ENCODE measurements at regions not wholly inside any gene's neighbourhood (a gene's known extent, or its start where the extent isn't known, plus 50 kb on each side); places are given as distances from the start of the nearest gene placed in this dataset.
"Not testable (repeated sequence)": the region's sequence is repeated elsewhere in the genome, so short reads cannot be mapped to it uniquely, and the experiment has no call there.

- not testable (repeated sequence) for DNase-seq
Observed at GRCh38 chr15:21174761-21175160, 265.5 kb downstream of the POTEB3 start.

- not testable (repeated sequence) for DNase-seq
Observed at GRCh38 chr15:21151203-21151966, 285.3 kb upstream of the POTEB2 start.

DNA sequence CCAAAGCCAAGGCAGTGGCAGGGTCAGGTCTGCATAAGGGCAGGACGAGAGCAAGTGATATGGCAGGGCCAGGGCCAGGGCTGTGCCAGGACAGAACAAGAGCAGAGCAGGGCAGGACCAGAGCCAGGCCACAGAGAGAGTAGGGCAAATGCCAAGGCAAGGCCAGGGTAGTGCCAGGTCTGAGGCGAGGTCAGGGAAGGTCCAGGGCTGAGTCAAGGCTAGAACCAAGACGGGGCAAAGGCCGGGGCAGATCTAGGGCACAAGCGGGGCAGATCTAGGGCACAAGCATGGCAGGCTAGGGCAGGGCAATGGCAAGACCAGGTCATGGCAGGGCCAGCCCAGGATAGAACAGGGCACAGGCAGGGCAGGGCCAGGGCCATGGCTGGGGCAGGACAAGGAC, 282.0 kb upstream of the POTEB2 start:
- DNase-seq = not testable (repeated sequence)

GRCh38 chr15:21133893-21134292, 267.8 kb upstream of the POTEB2 start:
- DNase-seq = not testable (repeated sequence)

GRCh38 chr15:21112271-21113053, 246.3 kb upstream of the POTEB2 start:
- not testable (repeated sequence) for DNase-seq

DNA sequence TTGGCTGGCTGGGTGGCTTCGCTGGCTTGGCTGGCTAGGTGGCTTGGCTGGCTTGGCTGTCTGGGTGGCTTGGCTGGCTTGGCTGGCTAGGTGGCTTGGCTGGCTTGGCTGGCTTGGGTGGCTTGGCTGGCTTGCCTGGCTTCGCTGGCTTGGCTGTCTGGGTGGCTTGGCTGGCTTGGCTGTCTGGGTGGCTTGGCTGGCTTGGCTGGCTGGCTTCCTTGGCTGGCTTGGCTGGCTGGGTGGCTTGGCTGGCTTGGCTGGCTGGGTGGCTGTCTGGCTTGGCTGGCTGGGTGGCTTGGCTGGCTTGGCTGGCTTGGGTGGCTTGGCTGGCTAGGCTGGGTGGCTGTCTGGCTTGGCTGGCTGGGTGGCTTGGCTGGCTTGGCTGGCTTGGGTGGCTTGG, 245.7 kb upstream of the POTEB2 start:
- DNase-seq = not testable (repeated sequence)

- DNase-seq = not testable (repeated sequence)
Observed at GRCh38 chr15:21111172-21111571, 245.1 kb upstream of the POTEB2 start.

DNA sequence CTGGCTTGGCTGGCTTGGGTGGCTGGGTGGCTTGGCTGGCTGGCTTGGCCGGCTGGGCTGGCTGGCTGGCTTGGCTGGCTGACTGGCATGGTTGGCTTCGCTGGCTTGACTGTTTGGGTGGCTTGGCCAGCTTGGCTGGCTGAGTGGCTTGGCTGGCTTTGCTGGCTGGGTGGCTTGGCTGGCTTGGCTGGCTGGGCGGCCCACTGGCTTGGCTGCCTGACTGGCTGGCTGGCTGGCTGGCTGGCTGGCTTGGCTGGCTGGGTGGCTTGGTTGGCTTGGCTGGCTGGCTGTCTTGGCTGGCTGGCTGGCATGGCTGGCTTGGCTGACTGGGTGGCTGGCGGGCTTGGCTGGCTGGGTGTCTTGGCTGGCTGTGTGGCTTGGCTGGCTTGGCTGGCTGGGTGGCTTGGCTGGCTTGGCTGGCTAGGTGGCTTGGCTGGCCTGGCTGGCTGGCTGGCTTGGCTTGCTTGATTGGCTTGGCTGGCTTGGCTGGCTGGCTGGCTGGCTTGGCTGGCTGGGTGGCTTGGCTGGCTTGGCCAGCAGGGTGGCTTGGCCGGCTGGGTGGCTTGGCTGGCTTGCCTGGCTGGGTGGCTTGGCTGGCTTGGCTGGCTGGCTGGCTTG, 244.2 kb upstream of the POTEB2 start:
- DNase-seq = peak; percentile 24

DNA sequence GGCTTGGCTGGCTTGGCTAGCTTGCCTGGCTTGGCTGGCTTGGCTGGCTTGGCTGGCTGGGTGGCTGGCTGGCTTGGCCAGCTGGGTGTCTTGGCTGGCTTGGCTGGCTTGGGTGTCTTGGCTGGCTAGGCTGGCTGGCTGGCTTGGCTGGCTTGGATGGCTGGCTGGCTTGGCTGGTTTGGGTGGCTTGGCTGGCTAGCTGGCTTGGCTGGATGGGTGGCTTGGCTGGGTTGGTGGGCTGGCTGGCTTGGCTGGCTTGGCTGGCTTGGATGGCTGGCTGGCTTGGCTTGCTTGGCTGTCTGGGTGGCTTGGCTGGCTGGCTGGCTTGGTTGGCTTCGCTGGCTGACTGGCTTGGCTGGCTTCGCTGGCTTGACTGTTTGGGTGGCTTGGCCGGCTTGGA, 242.3 kb upstream of the POTEB2 start:
- DNase-seq = not testable (repeated sequence)

DNA sequence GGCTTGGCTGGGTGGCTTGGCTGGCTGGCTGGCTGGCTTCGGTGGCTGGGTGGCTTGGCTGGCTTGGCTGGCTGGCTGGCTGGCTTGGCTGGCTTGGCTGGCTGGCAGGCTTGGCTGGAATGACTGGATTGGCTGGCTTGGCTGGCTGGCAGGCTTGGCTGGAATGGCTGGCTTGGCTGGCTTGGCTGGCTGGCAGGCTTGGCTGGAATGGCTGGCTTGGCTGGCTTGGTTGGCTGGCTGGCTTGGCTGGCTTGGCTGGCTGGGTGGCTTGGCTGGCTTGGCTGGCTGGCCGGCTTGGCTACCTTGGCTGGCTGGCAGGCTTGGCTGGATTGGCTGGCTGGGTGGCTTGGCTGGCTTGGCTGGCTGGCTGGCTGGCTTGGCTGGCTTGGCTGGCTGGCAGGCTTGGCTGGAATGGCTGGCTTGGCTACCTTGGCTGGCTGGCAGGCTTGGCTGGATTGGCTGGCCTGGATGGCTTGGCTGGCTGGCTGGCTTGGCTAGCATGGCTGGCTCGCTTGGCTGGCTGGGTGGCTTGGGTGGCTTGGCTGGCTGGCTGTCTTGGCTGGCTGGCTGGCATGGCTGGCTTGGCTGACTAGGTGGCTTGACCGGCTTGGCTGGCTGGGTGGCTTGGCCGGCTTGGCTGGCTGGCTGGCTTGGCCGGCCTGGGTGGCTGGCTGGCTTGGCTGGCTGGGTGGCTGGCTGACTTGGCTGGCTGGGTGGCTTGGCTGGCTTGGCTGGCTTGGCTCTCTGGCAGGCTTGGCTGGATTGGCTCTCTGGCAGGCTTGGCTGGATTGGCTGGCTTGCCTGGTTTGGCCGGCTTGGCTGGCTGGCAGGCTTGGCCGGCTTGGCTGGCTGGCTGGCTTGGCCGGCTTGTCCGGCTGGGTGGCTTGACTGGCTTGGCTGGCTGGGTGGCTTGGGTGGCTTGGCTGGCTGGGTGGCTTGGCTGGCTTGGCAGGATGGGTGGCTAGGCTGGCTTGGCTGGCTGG, 241.6 kb upstream of the POTEB2 start:
- peak; percentile 16 for DNase-seq

DNA sequence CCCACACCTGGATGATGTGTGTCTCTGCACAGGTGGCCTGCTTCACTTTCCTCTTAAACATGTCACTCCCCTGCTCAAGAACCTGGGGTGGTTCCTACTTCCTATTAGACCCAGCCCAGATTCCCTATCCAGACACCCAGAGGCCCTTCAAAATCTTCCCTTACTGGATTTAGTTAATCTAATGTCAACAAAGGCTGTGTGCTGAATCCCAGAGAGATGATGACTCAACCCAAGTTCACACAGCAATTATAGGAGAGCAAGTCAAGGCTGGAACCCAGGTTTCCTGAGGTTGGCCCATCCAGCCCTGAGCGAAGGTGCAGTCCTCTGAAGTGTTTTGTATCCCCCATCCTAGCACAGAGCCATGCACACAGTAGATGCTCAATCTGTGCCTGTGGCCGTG, 230.5 kb upstream of the POTEB2 start:
- not testable (repeated sequence) for DNase-seq

- not testable (repeated sequence) for DNase-seq
Observed at GRCh38 chr15:21079544-21079943, 213.4 kb upstream of the POTEB2 start.

DNA sequence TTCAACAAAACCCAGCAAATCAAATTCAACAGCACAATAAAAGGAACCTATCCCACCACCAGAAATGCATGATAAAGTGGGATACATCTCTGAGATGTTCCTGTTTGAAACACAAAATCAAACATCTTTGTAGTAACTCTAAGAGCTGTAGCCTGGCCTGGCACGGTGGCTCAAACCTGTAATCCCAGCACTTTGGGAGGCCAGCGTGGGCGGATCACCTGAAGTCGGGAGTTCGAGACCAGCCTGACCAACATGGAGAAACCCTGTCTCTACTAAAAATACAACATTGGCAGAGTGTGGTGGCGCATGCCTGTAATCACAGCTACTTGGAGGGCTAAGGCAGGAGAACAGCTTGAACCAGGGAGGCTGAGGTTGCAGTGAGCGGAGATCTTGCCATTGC, 202.8 kb upstream of the POTEB2 start:
- DNase-seq = not testable (repeated sequence)

GRCh38 chr15:21063512-21063911, 197.4 kb upstream of the POTEB2 start:
- DNase-seq = not testable (repeated sequence)

DNA sequence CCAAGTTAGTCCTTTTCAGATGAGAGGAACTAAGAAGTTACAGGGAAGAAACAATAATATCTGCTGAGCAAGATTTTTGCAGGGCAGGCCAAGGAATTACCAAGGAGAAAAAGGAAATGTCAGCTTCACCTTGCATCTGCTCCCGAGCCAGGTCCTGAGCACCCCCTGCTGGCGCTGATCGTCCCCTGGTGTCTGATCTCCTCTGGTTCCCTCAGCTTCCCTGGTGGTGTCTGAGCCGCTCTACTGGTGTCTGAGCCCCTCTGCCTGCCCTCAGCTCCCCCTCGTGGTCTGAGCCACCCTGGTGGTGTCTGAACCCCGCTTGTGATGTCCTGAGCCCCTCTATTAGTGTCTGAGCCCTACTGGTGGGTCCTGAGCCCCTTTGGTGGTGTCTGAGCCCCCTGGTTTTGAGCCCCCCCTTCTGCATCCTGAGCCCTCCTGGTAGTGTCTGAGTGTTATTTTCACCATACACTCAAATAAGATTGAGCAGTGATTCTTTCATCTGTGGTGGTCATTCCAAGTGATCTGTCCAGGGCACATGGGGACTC, 196.6 kb upstream of the POTEB2 start:
- not testable (repeated sequence) for DNase-seq

- DNase-seq = not testable (repeated sequence)
Observed at GRCh38 chr15:21051866-21052265, 185.8 kb upstream of the POTEB2 start.

DNA sequence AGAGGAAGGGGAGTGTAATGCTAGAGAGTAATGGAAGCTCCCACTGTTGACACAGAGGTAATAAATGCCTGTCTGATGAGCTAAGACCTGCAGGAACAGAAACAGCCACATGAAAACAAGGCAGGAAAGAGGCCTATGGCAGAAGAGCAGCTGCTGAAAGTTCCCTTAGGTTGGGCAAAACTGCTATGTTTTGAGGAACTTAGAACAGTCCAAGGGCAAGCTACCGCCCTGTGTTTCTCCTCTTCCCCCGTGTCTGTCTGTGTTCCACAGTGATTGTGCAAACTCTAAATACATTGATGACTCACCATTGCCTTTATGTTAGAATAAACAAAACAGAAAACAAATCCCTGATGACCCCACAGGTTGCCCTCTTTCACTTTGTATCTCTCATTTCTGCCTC, 165.6 kb upstream of the POTEB2 start:
- not testable (repeated sequence) for DNase-seq

DNA sequence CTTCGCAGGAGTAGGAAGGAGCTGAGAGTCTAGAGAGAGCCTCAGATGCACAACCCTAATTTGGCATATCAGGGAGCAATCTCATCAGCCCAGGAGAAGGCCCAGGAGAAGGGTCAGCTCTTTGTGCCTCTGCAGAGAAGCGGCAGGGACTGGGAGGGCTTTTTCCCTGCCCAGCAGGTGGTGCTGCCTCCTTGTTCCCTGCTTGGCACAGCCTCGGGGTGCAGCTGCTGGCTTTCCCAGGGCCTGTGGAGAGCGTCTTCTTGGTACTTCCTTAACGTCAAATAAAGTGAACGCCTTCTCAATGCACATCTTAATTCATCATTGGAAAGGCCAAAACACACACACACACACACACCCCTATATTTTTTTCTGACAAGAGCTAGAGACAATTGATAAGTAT, 162.9 kb upstream of the POTEB2 start:
- DNase-seq = not testable (repeated sequence)

DNA sequence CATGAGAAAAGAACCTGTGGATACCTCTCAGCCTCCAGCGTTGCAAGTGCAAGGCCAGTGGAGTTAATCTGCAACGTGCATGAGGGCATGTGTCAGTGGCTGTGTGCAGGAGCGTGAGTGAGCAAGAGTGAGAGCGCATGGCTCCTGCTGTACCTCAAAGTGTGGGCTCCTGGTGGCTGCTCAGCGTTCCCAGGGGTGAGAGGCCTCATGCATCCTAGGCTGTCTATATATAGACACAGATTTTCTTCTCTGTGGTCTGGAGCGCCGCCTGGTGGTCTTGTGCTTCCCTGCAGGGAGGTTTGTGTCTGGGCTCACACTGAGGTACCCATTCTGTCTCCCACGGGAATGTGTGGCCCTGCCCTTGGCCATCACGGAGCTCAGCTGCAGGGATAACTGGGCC, 161.8 kb upstream of the POTEB2 start:
- not testable (repeated sequence) for DNase-seq

DNA sequence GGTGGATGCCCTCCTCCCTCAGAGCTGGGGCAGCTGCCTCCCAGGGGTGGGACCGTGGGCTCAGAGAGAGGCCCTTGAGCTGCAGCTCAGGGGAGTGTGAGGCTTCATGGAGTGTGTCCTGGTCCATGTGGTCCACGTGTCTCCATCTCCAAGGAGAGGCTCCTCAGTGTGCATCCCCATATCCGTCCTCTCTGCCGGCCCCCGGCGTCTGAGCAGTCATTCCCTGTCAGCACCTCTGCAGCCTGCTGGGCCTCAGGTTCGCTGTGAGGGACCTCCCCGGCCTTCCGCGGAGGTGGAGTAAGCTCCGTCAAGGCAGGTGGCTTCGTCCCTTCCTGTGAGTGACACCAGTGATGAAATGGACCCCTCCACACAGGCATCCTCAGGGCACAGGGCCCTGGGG, 160.7 kb upstream of the POTEB2 start:
- not testable (repeated sequence) for DNase-seq

DNA sequence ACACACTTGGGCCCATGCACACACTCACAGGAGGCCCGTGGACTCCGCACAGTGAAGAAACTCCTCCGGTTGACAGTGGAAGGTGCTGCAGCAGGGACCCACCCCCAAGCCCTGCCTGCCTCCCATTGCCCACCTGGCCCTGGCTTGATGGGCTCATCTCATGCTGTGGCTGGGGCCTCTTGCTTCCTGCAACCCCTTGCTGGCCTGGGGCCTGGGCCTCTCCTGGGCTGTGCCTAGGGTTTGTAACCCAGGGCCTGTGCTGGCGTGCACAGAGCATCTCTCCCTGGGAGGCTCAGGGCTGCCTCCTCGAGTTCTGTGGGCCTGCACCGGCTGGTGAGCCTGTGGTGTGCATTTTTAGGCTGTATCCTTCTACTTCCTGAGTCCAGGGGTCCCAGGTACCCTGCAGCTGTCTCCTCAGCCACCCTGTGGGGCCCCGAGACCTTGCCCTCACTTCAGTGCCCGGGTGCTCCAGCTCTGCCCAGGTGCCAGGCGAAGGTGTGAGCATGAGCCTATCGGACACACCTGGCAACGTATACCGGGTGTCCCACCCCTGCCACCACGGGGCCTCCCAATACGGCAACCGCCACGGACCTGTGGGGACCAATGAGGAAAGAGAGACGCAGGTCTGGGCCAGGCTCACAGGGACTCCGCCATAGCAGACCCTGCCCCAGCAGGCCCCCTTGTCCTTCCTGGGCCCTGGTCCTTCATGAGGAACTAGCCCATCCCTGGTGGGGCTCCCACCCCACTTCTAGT, 158.3 kb upstream of the POTEB2 start:
- not testable (repeated sequence) for DNase-seq

Data from T-helper 9 cell (primary cell).